SJSA1 (cell line): ENCODE measurements at regions not wholly inside any gene's neighbourhood (a gene's known extent, or its start where the extent isn't known, plus 50 kb on each side); places are given as distances from the start of the nearest gene placed in this dataset.
A peak's percentile ranks its signal among the peaks of the same experiment; 100 is the strongest.

Experiments used
- DNase-seq, 2 experiments: peaks; one replicate each; pipeline ENCODE4 v3.0.0-alpha.2; 2015 to 2020; ENCODE audit warnings: low spot score in 2 of 2, low read depth in 1 of 2
- H3K27ac ChIP-seq: fragments of 250-450 bp; sonication (Bioruptor Pico); 2 replicates; pipeline ENCODE4 v1.5.1; 2020; ENCODE audit warnings: mild to moderate bottlenecking, moderate library complexity
- H3K27me3 ChIP-seq: fragments of 250-450 bp; sonication (Bioruptor Pico); replicated peaks from 2 replicates; pipeline ENCODE4 v1.5.1; 2020; ENCODE audit warnings: mild to moderate bottlenecking, moderate library complexity
- H3K36me3 ChIP-seq: fragments of 250-450 bp; sonication (Bioruptor Pico); 2 replicates; pipeline ENCODE4 v1.5.1; 2020; ENCODE audit warnings: mild to moderate bottlenecking
- H3K4me1 ChIP-seq: fragments of 250-450 bp; sonication (Bioruptor Pico); replicated peaks from 2 replicates; pipeline ENCODE4 v1.6.1; 2021; ENCODE audit warnings: mild to moderate bottlenecking
- H3K4me3 ChIP-seq: fragments of 250-450 bp; sonication (Bioruptor Pico); 2 replicates; pipeline ENCODE4 v1.5.1; 2020; ENCODE audit warnings: mild to moderate bottlenecking
- H3K9me3 ChIP-seq: fragments of 250-450 bp; sonication (Bioruptor Pico); replicated peaks from 2 replicates; pipeline ENCODE4 v1.5.1; 2020; ENCODE audit warnings: mild to moderate bottlenecking

DNA sequence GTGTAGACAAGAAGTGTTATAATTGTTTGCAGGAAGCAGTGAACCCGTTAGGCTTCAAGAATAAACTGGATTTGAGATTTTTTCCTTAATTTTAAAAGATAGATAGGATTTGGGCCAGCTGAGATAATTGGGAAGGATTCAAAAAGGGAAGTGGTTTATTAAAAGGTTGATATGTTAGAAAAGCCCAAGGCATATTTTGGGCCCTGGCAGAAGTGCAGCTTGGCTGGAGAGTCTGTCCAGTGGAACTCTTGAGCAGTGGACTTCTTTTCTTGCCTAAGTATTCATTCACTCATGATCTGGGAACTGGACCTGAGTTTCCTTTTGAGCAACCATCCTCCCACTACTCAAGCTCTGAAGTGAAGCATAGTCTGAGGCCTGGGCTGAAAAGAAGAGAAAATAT is 433.4 kb downstream of the ZSWIM6 start:
- Histone ChIP-seq H3K27ac (no peak overlapping the region), H3K36me3 (no peaks in the 10 kb centered on the region), H3K4me1 (no peaks in the 10 kb centered on the region), H3K27me3 (peaks cover 10% of the 10 kb centered on the region; the same call in 1 of the 2 replicates), H3K9me3 (no peaks in the 10 kb centered on the region), H3K4me3 (no peak overlapping the region)
- DNase-seq = no peak

DNA sequence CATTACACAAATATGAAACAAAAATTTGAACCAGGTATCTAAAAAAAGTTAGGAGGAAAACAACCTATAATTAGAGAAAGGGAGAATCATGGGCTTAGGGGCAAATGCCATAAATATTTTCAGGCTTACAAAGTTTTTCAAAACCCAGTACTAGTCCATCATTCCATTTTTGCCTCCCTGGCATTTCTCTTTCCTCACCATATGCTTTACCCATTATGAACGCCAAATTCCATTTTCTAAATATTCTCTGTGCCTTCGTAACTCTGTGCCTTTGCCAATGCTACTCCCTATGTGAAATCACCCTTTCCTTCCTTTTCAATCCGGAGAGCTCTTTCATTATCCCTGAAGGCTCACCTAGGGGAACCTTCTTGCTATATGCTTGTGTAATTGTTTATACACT is 434.1 kb downstream of the ZSWIM6 start:
- H3K36me3 ChIP-seq = no peaks in the 10 kb centered on the region
- DNase-seq = no peak
- no peak overlapping the region for H3K27ac ChIP-seq
- H3K4me3 ChIP-seq = no peak overlapping the region
- H3K4me1 ChIP-seq = no peaks in the 10 kb centered on the region
- H3K27me3 ChIP-seq = peaks cover 10% of the 10 kb centered on the region; the same call in 1 of the 2 replicates
- no peaks in the 10 kb centered on the region for H3K9me3 ChIP-seq

DNA sequence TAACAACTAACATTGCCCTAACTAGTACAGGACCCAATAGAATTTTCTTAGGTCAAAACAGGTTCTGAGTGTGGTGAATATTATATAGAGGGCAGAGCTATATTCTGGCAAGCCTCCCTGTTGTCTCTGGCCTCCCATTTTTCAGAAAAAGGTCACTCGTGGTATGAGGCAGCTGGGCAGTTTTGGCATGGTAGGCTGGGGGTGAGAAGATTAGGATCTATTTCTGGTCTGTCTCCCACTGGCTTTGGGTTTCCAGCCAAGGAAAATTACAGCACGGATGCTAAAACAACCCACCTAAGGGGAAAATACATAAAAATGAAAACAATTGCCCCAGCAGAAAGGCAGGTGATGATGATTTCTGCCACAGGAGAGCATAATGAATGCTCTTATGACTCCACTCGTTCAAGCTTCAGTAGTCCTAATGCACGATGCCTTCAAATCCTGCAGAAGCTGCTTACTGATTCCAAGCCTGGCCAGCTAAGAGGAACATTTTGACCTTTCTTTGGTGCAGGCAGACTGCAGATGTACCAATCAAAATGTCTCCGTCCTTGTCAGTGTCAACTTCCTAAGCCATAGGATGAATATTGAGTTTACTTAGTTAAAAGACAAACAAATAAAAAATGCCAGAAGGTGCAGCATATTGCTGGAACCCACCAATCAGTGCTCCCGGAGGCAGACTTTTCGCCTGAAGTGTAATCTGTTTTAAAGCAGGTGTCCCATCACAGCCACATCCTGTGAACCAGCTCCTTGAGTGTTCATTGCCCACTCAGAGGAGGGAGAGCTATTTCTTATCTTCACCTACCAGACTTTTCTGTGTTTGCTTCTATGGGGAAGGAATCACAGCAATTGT is 435.4 kb downstream of the ZSWIM6 start:
- Histone ChIP-seq H3K4me1 (no peaks in the 10 kb centered on the region), H3K27ac (no peak overlapping the region), H3K36me3 (no peaks in the 10 kb centered on the region), H3K9me3 (no peaks in the 10 kb centered on the region), H3K27me3 (peaks cover 11% of the 10 kb centered on the region; the same call in 1 of the 2 replicates), H3K4me3 (no peak overlapping the region)
- no peak for DNase-seq

GRCh38 chr5:61768692-61769281 is 436.7 kb downstream of the ZSWIM6 start:
- Histone ChIP-seq H3K4me3 (no peak overlapping the region), H3K4me1 (no peaks in the 10 kb centered on the region), H3K27me3 (peaks cover 14% of the 10 kb centered on the region), H3K36me3 (no peaks in the 10 kb centered on the region), H3K27ac (no peak overlapping the region), H3K9me3 (no peaks in the 10 kb centered on the region)
- peak; percentile 13 to 54 for DNase-seq

- Histone ChIP-seq H3K27ac (no peak overlapping the region), H3K4me3 (no peak overlapping the region), H3K9me3 (no peaks in the 10 kb centered on the region), H3K36me3 (no peaks in the 10 kb centered on the region), H3K27me3 (peaks cover 29% of the 10 kb centered on the region), H3K4me1 (no peaks in the 10 kb centered on the region)
- no peak for DNase-seq
These were observed 439.0 kb downstream of the ZSWIM6 start for GRCh38 chr5:61771062-61771461.

- Histone ChIP-seq H3K27me3 (peaks cover 28% of the 10 kb centered on the region), H3K36me3 (no peaks in the 10 kb centered on the region), H3K27ac (no peak overlapping the region), H3K4me3 (no peak overlapping the region), H3K9me3 (no peaks in the 10 kb centered on the region), H3K4me1 (no peaks in the 10 kb centered on the region)
- no peak for DNase-seq
These were observed 439.8 kb downstream of the ZSWIM6 start for GRCh38 chr5:61771808-61772207.

- peaks cover 27% of the 10 kb centered on the region for H3K27me3 ChIP-seq
- no peak for DNase-seq
These were observed 443.8 kb downstream of the ZSWIM6 start for GRCh38 chr5:61775901-61776300.

DNA sequence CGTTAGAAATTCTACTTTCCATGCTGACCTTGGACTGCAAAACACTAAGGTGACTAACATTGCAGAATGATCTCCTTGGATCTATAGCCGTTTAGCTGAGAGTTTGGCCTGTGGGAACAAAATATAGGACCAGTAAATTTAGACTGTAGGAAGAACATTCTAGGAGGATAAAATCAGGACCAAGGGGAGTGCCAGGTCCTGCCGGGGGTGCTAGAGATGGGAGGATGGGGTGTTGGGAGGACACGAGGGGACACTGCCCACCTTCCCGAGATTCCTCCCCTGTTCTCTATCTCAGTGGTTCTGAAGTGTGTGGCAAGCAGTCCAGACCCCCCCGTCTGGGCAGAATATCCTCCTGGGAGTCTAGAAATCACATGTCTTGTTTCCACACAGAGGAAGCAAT is 445.2 kb downstream of the ZSWIM6 start:
- Histone ChIP-seq H3K4me3 (no peak overlapping the region), H3K4me1 (no peaks in the 10 kb centered on the region), H3K27ac (no peak overlapping the region), H3K27me3 (peaks cover 27% of the 10 kb centered on the region), H3K9me3 (no peaks in the 10 kb centered on the region), H3K36me3 (no peaks in the 10 kb centered on the region)
- DNase-seq = no peak

More at GRCh38 chr5:61775901-61776300, 443.8 kb downstream of the ZSWIM6 start:
- H3K4me1 ChIP-seq = no peaks in the 10 kb centered on the region
- H3K9me3 ChIP-seq = no peaks in the 10 kb centered on the region
- H3K27ac ChIP-seq = no peak overlapping the region
- no peaks in the 10 kb centered on the region for H3K36me3 ChIP-seq
- H3K4me3 ChIP-seq = no peak overlapping the region

DNA sequence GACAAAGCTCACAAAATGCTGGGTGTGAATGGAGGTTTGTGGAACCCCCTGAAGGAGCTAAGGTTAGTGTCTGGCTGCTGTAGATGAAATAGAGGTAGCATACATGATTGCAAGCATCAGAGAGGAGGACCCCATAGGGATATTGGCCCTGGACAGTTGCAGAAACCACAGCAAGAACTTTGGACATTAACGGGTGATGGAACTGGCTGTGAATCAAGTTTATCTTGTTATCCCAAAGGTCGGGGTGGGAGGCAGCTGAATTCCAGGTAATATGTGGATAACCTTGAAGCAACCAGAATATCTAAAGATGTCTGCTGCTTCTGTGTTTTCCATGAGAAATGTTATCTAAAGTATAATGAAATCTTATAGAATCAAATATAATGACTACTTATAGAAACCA is 447.7 kb downstream of the ZSWIM6 start:
- Histone ChIP-seq H3K36me3 (no peaks in the 10 kb centered on the region), H3K27me3 (peaks cover 14% of the 10 kb centered on the region), H3K9me3 (no peaks in the 10 kb centered on the region), H3K27ac (no peak overlapping the region), H3K4me3 (no peak overlapping the region), H3K4me1 (no peaks in the 10 kb centered on the region)
- DNase-seq = no peak

- Histone ChIP-seq H3K9me3 (no peaks in the 10 kb centered on the region), H3K36me3 (no peaks in the 10 kb centered on the region), H3K4me3 (no peak overlapping the region), H3K27ac (no peak overlapping the region), H3K27me3 (no peaks in the 10 kb centered on the region; the same call in 1 of the 2 replicates), H3K4me1 (no peaks in the 10 kb centered on the region)
- no peak for DNase-seq
These were observed 451.4 kb downstream of the ZSWIM6 start for GRCh38 chr5:61783481-61783880.

DNA sequence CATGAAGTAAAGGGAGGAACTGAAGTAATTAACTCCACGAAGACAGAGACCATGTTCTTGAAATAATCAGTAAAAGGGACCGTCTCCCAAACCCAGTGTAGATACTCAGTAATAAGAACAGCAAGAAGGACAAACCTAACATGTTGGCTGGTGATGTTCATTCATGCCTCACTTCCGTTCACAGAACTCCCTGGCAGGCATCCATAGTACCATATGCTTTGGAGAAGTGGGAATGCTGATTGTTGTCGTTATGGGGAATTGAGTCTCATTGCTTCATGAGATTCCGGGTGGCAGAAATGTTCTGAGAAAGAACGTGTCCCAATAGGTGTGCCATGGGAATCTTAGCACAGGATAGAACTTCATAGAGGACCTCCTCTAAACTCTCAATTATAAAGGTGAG is 452.3 kb downstream of the ZSWIM6 start:
- Histone ChIP-seq H3K27ac (no peak overlapping the region), H3K4me3 (no peak overlapping the region), H3K9me3 (no peaks in the 10 kb centered on the region), H3K27me3 (no peaks in the 10 kb centered on the region; the same call in 1 of the 2 replicates), H3K4me1 (no peaks in the 10 kb centered on the region), H3K36me3 (no peaks in the 10 kb centered on the region)
- no peak for DNase-seq

- H3K4me1 ChIP-seq = no peaks in the 10 kb centered on the region
- no peak overlapping the region for H3K4me3 ChIP-seq
- H3K36me3 ChIP-seq = no peaks in the 10 kb centered on the region
- no peak for DNase-seq
- no peak overlapping the region for H3K27ac ChIP-seq
- no peaks in the 10 kb centered on the region; the same call in 1 of the 2 replicates for H3K27me3 ChIP-seq
- no peaks in the 10 kb centered on the region for H3K9me3 ChIP-seq
These were observed 456.5 kb downstream of the ZSWIM6 start for GRCh38 chr5:61788548-61788947.

GRCh38 chr5:61790007-61790406 is 457.9 kb downstream of the ZSWIM6 start:
- H3K27ac ChIP-seq = no peak overlapping the region
- no peak for DNase-seq
- no peaks in the 10 kb centered on the region for H3K9me3 ChIP-seq

DNA sequence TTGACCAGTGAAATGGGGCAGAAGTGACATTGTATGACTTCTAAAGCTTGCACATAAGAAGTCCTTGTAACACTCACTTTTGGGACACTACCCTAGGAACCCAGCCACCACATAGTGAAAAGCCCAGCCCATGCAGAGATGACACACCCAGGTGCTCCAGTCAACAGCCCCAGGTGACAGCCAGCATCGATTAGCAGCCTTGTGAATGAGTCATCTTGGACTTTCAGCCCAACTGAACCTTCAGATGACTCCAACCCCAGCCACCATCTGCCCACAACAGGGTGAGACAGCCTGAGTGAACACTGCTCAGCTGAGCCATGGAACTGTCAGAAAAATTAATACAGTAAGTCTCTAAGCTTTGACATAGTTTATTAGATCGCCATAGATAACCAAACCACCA is 458.6 kb downstream of the ZSWIM6 start:
- Histone ChIP-seq H3K4me3 (no peak overlapping the region), H3K27me3 (no peaks in the 10 kb centered on the region), H3K4me1 (no peaks in the 10 kb centered on the region), H3K9me3 (no peaks in the 10 kb centered on the region), H3K27ac (no peak overlapping the region), H3K36me3 (no peaks in the 10 kb centered on the region)
- no peak for DNase-seq

More at GRCh38 chr5:61790007-61790406, 457.9 kb downstream of the ZSWIM6 start:
- Histone ChIP-seq H3K4me3 (no peak overlapping the region), H3K4me1 (no peaks in the 10 kb centered on the region), H3K36me3 (no peaks in the 10 kb centered on the region), H3K27me3 (no peaks in the 10 kb centered on the region; the same call in 1 of the 2 replicates)
